ENCODE measurements at regions not wholly inside any gene's neighbourhood (a gene's known extent, or its start where the extent isn't known, plus 50 kb on each side); places are given as distances from the start of the nearest gene placed in this dataset.
A peak's percentile ranks its signal among the peaks of the same experiment; 100 is the strongest.

DNA sequence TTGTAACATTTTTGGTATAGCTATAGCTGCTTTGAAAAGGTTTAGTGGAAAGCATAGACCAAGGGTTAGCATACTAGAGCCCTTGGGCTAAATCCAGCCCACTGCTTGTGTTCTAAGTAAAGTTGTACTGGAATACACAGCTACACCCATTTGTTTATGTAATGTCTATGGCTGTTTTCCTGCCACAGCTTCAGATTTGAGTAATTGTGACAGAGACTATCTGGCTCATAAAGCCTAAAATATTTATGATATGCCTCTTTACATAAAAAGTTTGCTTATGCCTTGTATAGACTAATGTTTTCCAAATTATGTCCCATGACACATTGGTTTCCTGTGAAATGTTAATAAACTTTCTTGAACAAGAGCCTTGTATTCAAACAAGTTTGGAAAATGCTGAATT lies 234.8 kb upstream of the ATP2B1 start:
- no peak for DNase-seq
- H3K9me3 Mint-ChIP-seq = no peaks in the 10 kb centered on the region
- peaks cover 34% of the 10 kb centered on the region for H3K4me1 Mint-ChIP-seq (ENCODE audit: low read depth)
- intact Hi-C loops (cut with micrococcal nuclease) = loop anchor here (10.0 kb wide), 1 partner anchor 589 kb away; the partner anchor contains the start of gene DUSP6
- CTCF ChIA-PET = no interaction called here
- H3K4me3 Mint-ChIP-seq = no peak overlapping the region
- POLR2A ChIA-PET = no interaction called here
- H3K27me3 Mint-ChIP-seq = no peaks in the 10 kb centered on the region
- H3K27ac Mint-ChIP-seq = no peak overlapping the region
- no peaks in the 10 kb centered on the region for H3K36me3 Mint-ChIP-seq

DNA sequence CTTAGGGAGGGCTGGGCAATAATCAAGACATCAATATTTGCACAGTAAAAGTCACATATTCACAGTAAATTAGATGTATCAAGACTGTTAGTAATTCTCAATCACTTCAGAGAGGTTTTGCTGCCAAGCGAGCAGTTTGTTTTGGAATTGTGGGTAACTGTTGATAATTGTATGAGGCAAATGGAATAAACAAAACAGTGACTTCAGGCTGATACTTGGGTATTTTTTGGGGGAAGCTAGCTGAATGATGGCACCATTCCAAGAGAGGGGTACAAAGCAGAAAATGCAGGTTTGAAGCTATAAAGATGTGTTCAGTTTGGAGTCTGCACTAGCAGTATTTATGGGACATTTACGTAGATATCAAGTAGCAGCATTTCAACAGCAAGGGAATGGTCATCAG lies 232.8 kb upstream of the ATP2B1 start:
- CTCF ChIA-PET = no interaction called here
- Mint-ChIP-seq H3K9me3 (no peaks in the 10 kb centered on the region), H3K4me3 (no peak overlapping the region), H3K4me1 (ENCODE audit: low read depth) (peaks cover 26% of the 10 kb centered on the region), H3K27ac (no peak overlapping the region), H3K36me3 (no peaks in the 10 kb centered on the region), H3K27me3 (no peaks in the 10 kb centered on the region)
- POLR2A ChIA-PET = no interaction called here
- intact Hi-C loops (cut with micrococcal nuclease) = loop anchor here (10.0 kb wide), 1 partner anchor 587 kb away; the partner anchor contains the start of gene DUSP6
- DNase-seq = no peak

DNA sequence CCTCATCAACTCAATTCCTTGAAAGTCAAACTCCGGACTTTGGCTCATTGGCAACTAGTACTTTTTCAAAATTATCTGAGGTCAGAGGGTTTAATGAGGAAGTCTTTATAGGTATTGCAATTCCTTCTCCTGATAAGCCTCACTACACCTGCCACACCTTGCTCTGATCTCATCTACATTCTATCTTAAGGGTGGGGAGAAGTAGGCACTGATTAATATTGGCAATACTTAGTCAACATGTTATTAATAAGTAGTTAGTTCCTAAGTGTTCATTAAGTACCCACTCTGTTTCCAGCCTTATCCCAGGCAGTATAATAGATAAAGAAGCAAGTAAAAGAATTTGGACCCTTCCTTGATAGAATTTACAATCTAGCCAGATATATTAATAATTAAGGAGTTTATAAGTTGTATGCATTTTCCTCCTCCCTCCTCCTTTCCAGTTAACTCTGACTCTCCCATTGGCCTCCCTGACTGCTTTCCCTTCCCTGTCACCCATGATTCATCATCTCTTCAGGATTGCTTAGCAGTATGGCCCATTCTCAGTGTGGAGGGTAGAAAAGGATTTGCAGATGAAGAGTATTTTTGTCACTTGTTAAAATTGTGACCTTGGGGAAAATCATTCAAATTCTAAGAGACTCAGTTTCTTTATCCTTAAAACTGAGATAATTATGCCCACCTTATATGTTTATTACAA lies 231.0 kb upstream of the ATP2B1 start:
- H3K27ac Mint-ChIP-seq = no peak overlapping the region
- intact Hi-C loops (cut with micrococcal nuclease) = loop anchor here (10.0 kb wide), 1 partner anchor 585 kb away; the partner anchor contains the start of gene DUSP6
- H3K9me3 Mint-ChIP-seq = no peaks in the 10 kb centered on the region
- H3K4me3 Mint-ChIP-seq = no peak overlapping the region
- POLR2A ChIA-PET = no interaction called here
- DNase-seq = no peak
- H3K4me1 Mint-ChIP-seq (ENCODE audit: low read depth) = peaks cover 35% of the 10 kb centered on the region
- CTCF ChIA-PET = no interaction called here
- no peaks in the 10 kb centered on the region for H3K36me3 Mint-ChIP-seq
- no peaks in the 10 kb centered on the region for H3K27me3 Mint-ChIP-seq

- peaks cover 40% of the 10 kb centered on the region for H3K4me1 Mint-ChIP-seq (ENCODE audit: low read depth)
- no peaks in the 10 kb centered on the region for H3K27me3 Mint-ChIP-seq
- intact Hi-C loops (cut with micrococcal nuclease) = loop anchor here (1.0 kb wide), 3 partner anchors 12 to 73 kb away; no protein-coding TSS in a partner anchor
- H3K4me3 Mint-ChIP-seq = no peak overlapping the region
- no peak for DNase-seq
- H3K36me3 Mint-ChIP-seq = no peaks in the 10 kb centered on the region
- ChIA-PET CTCF (interaction anchor here (0.6 to 1.0 kb wide), 3 partner anchors 44 to 393 kb away, joined by 3 read pairs; no protein-coding TSS in a partner anchor), POLR2A (interaction anchor here (1.0 kb wide), 1 partner anchor 13 kb away, joined by 3 read pairs; no protein-coding TSS in a partner anchor)
- H3K9me3 Mint-ChIP-seq = no peaks in the 10 kb centered on the region
- H3K27ac Mint-ChIP-seq = no peak overlapping the region
These were observed 228.0 kb upstream of the ATP2B1 start for GRCh38 chr12:89936631-89937030.

DNA sequence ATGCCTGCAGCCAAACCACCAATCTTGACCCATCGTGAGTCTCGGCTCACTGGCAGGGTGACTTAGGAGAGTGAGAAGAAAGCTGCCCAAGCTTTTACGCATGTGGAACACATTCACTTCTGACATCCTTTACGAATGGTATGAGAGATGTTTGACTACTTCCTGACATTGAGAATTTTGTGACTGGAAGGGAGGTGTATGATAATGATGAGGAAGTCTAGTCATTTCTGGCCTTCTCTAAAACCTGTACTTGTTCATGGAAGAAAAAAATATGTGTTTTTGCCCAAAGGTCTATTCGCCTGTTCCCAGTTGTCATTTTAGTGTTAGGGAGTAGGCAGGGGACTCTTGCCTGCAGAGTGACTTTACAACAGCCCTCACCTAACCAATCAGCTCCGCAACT lies 227.2 kb upstream of the ATP2B1 start:
- ChIA-PET POLR2A (interaction anchor here (1.0 kb wide), 1 partner anchor 14 kb away, joined by 3 read pairs; no protein-coding TSS in a partner anchor), CTCF (interaction anchor here (1.0 kb wide), 1 partner anchor 392 kb away, joined by 3 read pairs; no protein-coding TSS in a partner anchor)
- Mint-ChIP-seq H3K4me1 (ENCODE audit: low read depth) (peaks cover 38% of the 10 kb centered on the region), H3K9me3 (no peaks in the 10 kb centered on the region), H3K27ac (peak overlapping the region; percentile 55), H3K27me3 (no peaks in the 10 kb centered on the region), H3K36me3 (no peaks in the 10 kb centered on the region), H3K4me3 (peak overlapping the region; percentile 5)
- intact Hi-C loops (cut with micrococcal nuclease) = loop anchor here (1.0 to 2.0 kb wide), 4 partner anchors 12 to 73 kb away; no protein-coding TSS in a partner anchor
- DNase-seq = peak; percentile 28

DNA sequence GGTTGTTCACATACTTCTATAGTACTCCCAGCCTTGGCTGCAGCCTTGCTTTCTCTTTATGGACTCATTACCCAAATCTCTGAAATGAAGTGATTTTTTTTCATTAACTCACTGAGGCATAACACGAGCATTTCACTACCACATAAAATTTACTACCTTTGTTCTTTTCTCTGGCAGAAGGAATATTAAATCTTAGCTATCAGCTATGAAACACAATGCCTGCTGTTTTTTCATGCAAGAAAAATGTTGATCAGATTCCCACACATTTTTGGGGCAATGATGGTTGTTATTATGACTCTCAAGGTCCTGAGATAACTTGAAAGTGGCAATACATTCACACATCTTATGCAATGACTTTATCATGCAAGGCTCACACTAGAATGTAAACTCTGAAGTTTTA lies 225.3 kb upstream of the ATP2B1 start:
- H3K27me3 Mint-ChIP-seq = no peaks in the 10 kb centered on the region

DNA sequence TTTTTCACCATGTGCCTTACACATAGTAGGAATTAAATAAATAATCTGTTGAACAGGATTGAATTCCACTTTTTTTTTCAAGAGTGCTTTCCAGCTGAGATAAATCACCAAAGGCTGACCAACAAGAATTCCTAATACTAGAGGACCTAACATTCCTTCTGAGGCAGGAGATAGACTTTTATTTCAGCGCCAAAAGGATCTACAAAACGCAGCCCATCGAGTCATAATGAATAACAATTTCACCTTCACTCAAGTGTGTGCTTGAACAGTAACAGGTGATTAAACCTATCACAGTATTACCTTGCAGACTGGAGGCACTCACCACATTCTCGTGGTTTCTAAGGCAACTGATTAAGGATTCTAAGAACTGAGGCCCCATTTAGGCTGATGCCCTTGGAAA lies 224.3 kb upstream of the ATP2B1 start:
- CTCF ChIA-PET = no interaction called here
- H3K36me3 Mint-ChIP-seq = no peaks in the 10 kb centered on the region
- POLR2A ChIA-PET = no interaction called here
- intact Hi-C loops (cut with micrococcal nuclease) = no loop called here
- no peak overlapping the region for H3K27ac Mint-ChIP-seq
- no peaks in the 10 kb centered on the region for H3K9me3 Mint-ChIP-seq
- H3K4me3 Mint-ChIP-seq = no peak overlapping the region
- peaks cover 38% of the 10 kb centered on the region for H3K4me1 Mint-ChIP-seq (ENCODE audit: low read depth)
- no peak for DNase-seq
- H3K27me3 Mint-ChIP-seq = no peaks in the 10 kb centered on the region

More for the DNA sequence above, 225.3 kb upstream of the ATP2B1 start:
- POLR2A ChIA-PET = no interaction called here
- CTCF ChIA-PET = no interaction called here
- no peaks in the 10 kb centered on the region for H3K36me3 Mint-ChIP-seq
- H3K4me3 Mint-ChIP-seq = no peak overlapping the region
- DNase-seq = no peak
- intact Hi-C loops (cut with micrococcal nuclease) = loop anchor here (2.0 kb wide), 1 partner anchor 51 kb away; no protein-coding TSS in a partner anchor
- no peaks in the 10 kb centered on the region for H3K9me3 Mint-ChIP-seq
- H3K4me1 Mint-ChIP-seq (ENCODE audit: low read depth) = peaks cover 38% of the 10 kb centered on the region
- no peak overlapping the region for H3K27ac Mint-ChIP-seq

DNA sequence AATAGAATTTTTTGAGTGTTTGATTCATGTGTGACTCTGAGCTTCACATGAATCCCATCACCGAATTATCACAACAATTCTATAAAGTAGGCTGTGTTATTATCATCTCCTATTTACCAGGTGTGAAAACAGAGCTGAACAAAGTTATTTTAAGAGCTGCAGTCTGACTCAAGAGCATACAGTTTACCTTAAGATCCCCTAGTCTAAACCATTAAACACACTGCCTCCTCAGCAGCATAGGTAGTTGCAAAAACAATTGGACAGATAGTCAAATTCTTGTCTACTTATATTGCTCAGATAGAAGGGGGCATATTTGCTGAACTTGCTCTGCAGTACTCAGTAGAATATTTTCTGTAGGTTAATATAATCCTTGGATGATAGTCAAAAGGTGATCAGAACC lies 219.8 kb upstream of the ATP2B1 start:
- H3K4me1 Mint-ChIP-seq (ENCODE audit: low read depth) = peaks cover 17% of the 10 kb centered on the region
- H3K27ac Mint-ChIP-seq = no peak overlapping the region
- H3K36me3 Mint-ChIP-seq = no peaks in the 10 kb centered on the region
- H3K9me3 Mint-ChIP-seq = no peaks in the 10 kb centered on the region
- intact Hi-C loops (cut with micrococcal nuclease) = no loop called here
- H3K27me3 Mint-ChIP-seq = no peaks in the 10 kb centered on the region
- POLR2A ChIA-PET = no interaction called here
- DNase-seq = no peak
- CTCF ChIA-PET = no interaction called here
- no peak overlapping the region for H3K4me3 Mint-ChIP-seq

DNA sequence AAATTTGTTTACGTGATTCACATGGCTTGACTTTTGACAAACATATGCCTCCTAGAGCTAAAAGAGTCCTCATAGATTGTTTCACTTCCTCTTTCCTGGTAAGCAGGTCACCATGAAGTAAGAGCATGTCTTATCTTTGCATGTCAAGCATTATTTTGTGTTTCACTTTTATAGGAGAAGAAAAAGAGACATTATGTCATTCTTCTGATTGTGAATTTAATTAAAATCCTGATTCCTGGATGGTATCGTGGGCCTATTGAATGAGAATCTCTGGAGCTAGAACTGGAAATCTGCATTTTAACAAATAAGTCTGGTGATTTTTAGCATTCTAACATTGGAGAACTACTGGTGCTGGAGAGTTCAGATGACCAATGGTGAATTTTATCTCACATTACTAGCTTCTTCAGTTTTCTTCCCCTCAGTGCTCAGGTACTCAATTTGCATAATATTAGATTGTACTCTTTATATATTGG lies 218.6 kb upstream of the ATP2B1 start:
- CTCF ChIA-PET = no interaction called here
- Mint-ChIP-seq H3K4me1 (ENCODE audit: low read depth) (peaks cover 9% of the 10 kb centered on the region), H3K27ac (no peak overlapping the region), H3K27me3 (no peaks in the 10 kb centered on the region), H3K9me3 (no peaks in the 10 kb centered on the region), H3K4me3 (no peak overlapping the region), H3K36me3 (no peaks in the 10 kb centered on the region)
- intact Hi-C loops (cut with micrococcal nuclease) = no loop called here
- POLR2A ChIA-PET = no interaction called here
- no peak for DNase-seq

DNA sequence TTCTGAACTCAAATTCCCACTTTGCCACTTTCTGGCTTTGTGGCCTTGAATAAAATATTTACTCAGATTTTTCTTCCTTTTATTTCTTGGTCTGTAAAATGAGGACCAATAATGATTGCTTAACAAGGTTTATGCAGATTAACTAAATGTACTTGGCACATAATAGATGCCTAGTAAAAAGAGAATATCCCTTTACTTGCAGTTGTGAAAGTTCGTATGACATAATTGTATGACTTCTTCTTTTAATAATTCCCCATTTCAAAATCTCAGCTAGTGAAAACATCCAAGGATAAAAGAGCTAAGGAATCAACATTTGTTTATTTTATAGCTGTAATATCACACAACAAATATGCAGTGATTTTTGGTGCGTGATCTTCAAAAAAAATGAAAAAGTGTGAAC lies 215.6 kb upstream of the ATP2B1 start:
- peaks cover 6% of the 10 kb centered on the region for H3K4me1 Mint-ChIP-seq (ENCODE audit: low read depth)
- no peak for DNase-seq
- H3K27ac Mint-ChIP-seq = no peak overlapping the region
- H3K36me3 Mint-ChIP-seq = no peaks in the 10 kb centered on the region
- H3K27me3 Mint-ChIP-seq = no peaks in the 10 kb centered on the region
- ChIA-PET CTCF (no interaction called here), POLR2A (no interaction called here)
- H3K4me3 Mint-ChIP-seq = no peak overlapping the region
- intact Hi-C loops (cut with micrococcal nuclease) = no loop called here
- no peaks in the 10 kb centered on the region for H3K9me3 Mint-ChIP-seq

DNA sequence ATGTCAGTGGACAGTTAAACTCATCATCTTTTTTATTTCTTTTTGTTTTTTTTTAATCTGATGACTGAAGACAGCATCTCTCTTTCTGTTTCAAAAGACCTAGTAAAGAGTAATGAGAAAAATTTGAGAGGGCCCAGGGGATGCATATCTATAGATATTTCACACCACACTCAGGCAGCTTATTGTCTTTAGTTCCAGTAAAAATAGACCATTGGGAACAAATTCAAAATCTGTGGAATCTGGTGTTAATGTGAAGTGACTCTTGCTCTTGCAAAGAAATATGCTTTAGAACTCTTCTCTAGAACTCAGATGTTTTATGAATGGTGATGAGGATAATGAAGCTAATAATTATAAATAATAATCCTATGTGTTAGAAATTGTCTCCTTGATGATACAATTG lies 214.5 kb upstream of the ATP2B1 start:
- Mint-ChIP-seq H3K36me3 (no peaks in the 10 kb centered on the region), H3K9me3 (no peaks in the 10 kb centered on the region), H3K27me3 (no peaks in the 10 kb centered on the region), H3K4me1 (ENCODE audit: low read depth) (peaks cover 11% of the 10 kb centered on the region), H3K4me3 (no peak overlapping the region), H3K27ac (no peak overlapping the region)
- intact Hi-C loops (cut with micrococcal nuclease) = no loop called here
- DNase-seq = no peak
- ChIA-PET CTCF (no interaction called here), POLR2A (no interaction called here)

DNA sequence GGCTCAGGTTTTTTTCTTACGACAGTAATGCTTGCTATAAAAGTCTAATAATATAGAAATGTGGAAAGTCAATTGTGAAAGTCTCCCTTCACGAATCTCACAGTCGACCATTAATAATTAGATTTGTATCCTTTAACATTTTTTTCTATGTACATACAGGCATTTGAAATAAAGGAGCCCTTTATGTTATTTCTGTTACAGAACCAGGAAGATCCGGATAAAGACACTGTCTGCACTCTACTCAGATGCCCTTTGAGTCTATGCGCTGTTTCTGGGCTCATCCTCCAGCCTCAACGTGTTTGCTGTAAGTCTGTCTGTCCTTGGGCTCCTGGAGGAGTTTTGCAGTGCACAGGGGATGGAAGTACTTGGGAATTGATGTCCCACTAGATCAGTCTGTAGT lies 212.2 kb upstream of the ATP2B1 start:
- no peak overlapping the region for H3K4me3 Mint-ChIP-seq
- no peak overlapping the region for H3K27ac Mint-ChIP-seq
- intact Hi-C loops (cut with micrococcal nuclease) = no loop called here
- ChIA-PET CTCF (no interaction called here), POLR2A (no interaction called here)
- DNase-seq = no peak
- peaks cover 5% of the 10 kb centered on the region for H3K4me1 Mint-ChIP-seq (ENCODE audit: low read depth)
- H3K27me3 Mint-ChIP-seq = no peaks in the 10 kb centered on the region
- H3K36me3 Mint-ChIP-seq = no peaks in the 10 kb centered on the region
- H3K9me3 Mint-ChIP-seq = no peaks in the 10 kb centered on the region

Data from activated CD4-positive, alpha-beta memory T cell treated with anti-CD3 and anti-CD28 coated beads for 36 hours (primary cell).